ENCODE measurements at regions not wholly inside any gene's neighbourhood (a gene's known extent, or its start where the extent isn't known, plus 50 kb on each side); places are given as distances from the start of the nearest gene placed in this dataset.

DNA sequence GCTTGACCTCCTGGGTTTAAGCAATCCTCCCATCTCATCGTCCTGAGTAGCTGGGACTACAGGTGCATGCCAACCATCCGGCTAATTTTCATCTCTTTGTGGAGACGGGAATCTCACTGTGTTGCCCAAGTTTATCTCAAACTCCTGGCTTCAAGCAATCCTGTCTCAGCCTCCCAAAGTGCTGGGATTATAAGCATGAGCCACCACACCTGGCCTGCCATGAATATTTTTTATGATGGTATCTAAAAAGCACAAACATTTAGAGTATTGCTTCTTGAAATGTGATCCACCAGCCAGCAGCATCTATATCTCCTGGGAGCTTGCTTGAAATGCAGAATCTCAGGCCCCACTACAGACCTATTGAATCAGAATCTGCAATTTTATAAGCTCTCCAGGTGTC is 111.2 kb upstream of the CLDN10 start:
- TF ChIP-seq, protein P1, sequence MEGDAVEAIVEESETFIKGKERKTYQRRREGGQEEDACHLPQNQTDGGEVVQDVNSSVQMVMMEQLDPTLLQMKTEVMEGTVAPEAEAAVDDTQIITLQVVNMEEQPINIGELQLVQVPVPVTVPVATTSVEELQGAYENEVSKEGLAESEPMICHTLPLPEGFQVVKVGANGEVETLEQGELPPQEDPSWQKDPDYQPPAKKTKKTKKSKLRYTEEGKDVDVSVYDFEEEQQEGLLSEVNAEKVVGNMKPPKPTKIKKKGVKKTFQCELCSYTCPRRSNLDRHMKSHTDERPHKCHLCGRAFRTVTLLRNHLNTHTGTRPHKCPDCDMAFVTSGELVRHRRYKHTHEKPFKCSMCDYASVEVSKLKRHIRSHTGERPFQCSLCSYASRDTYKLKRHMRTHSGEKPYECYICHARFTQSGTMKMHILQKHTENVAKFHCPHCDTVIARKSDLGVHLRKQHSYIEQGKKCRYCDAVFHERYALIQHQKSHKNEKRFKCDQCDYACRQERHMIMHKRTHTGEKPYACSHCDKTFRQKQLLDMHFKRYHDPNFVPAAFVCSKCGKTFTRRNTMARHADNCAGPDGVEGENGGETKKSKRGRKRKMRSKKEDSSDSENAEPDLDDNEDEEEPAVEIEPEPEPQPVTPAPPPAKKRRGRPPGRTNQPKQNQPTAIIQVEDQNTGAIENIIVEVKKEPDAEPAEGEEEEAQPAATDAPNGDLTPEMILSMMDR (conservative IDR thresholded peaks at IDR 0.05 in 1 of 2, IDR thresholded peaks at IDR 0.05 in 1 of 2; ENCODE audit: low read depth in 1 of 2, low read length in 2 of 2), result no peak
- no peak for TF ChIP-seq EZH2 (IDR thresholded peaks at IDR 0.05; ENCODE audit: low read length, missing control alignments)
